ENCODE measurements at regions not wholly inside any gene's neighbourhood (a gene's known extent, or its start where the extent isn't known, plus 50 kb on each side); places are given as distances from the start of the nearest gene placed in this dataset.

DNA sequence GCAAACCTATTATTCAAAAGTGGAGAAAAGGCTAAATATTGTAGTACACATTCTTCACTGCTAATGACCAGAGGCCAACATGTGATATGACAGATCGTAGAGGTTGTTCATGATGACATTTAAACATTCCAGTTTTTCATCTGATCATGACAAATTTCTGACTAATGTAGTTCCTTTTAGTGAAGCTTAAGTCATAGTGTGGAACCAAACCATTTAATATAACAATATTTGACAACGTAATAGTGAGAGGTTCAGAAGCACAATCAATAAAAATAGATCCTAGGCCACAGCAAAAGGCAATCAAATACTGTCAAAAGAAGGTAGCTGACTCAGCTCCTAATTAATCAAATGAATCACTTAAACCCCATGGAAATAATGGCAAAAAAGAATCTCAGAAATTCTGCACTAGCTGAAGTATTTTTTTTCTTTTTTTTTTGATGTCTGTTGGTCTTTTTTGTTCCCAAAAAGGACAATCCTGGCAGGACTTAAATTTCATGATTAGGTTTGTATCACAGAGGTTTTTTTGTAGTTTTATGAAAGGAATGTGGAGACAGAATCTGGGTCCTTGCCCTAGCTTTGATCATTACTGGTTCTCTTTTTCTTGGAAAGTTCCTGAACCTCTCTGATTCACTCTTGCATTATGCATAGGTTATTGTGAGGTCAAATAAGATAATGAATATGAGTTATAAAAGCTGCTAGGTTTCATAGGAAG lies 795.0 kb downstream of the DTWD2 start:
- Histone ChIP-seq H3K9me3 (replicated peaks; ENCODE audit: insufficient read depth, low read length) (no peaks in the 10 kb centered on the region), H3K79me2 (ENCODE audit: low read length) (no peaks in the 10 kb centered on the region), H3K9ac (ENCODE audit: low read length) (no peak overlapping the region)

DNA sequence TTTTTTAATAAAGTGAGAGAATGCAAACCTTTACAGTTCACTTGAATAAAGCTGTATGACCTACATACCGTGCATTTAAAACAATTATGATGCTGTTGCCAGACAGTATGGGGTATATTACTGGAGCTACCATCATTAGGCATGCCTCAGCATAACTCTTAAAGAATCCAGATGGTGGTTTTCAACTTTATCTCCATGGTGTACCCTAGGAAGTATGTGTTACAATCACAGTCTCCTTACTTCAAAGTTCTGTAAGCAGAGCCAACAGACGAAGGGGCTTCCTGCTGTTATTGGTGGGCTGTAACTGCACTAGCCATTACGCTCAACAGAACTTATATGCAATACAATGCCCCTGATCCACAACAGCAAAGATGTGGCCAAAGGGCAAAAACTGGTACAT lies 803.3 kb downstream of the DTWD2 start:
- H3K4me1 ChIP-seq (ENCODE audit: low read length): no peaks in the 10 kb centered on the region
- H2AFZ ChIP-seq (ENCODE audit: low read length): no peak overlapping the region
- DNase-seq: no peak
- H3K9me2 ChIP-seq (replicated peaks; ENCODE audit: insufficient read depth, low read length): no peaks in the 10 kb centered on the region; the same call in 1 of the 2 replicates
- no peak overlapping the region for H3K27ac ChIP-seq (ENCODE audit: low read length)
- no peaks in the 10 kb centered on the region for H4K20me1 ChIP-seq (ENCODE audit: insufficient read depth, low read length)
- TF ChIP-seq EZH2phosphoT487 (IDR thresholded peaks at IDR 0.05; ENCODE audit: low read length): no peak
- TF ChIP-seq, protein P1, sequence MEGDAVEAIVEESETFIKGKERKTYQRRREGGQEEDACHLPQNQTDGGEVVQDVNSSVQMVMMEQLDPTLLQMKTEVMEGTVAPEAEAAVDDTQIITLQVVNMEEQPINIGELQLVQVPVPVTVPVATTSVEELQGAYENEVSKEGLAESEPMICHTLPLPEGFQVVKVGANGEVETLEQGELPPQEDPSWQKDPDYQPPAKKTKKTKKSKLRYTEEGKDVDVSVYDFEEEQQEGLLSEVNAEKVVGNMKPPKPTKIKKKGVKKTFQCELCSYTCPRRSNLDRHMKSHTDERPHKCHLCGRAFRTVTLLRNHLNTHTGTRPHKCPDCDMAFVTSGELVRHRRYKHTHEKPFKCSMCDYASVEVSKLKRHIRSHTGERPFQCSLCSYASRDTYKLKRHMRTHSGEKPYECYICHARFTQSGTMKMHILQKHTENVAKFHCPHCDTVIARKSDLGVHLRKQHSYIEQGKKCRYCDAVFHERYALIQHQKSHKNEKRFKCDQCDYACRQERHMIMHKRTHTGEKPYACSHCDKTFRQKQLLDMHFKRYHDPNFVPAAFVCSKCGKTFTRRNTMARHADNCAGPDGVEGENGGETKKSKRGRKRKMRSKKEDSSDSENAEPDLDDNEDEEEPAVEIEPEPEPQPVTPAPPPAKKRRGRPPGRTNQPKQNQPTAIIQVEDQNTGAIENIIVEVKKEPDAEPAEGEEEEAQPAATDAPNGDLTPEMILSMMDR (IDR thresholded peaks at IDR 0.05; ENCODE audit: low read length): no peak
- no peak for TF ChIP-seq EZH2 (optimal IDR thresholded peaks at IDR 0.05; ENCODE audit: low read depth, low read length)
- H3F3A ChIP-seq (ENCODE audit: insufficient read depth, low read length): no peaks in the 10 kb centered on the region
- no peaks in the 10 kb centered on the region for H3K9me3 ChIP-seq (replicated peaks; ENCODE audit: insufficient read depth, low read length)
- H3K36me3 ChIP-seq (replicated peaks; ENCODE audit: insufficient read depth, low read length): no peaks in the 10 kb centered on the region
- no peak overlapping the region for H3K4me2 ChIP-seq (ENCODE audit: low read depth, low read length)
- H3K9ac ChIP-seq (ENCODE audit: low read length): no peak overlapping the region
- H3K79me2 ChIP-seq (ENCODE audit: low read length): no peaks in the 10 kb centered on the region
- no peak overlapping the region for H3K4me3 ChIP-seq (ENCODE audit: low read length)
- H3K27me3 ChIP-seq (replicated peaks; ENCODE audit: insufficient read depth, low read length): no peaks in the 10 kb centered on the region

More for the DNA sequence above, 795.0 kb downstream of the DTWD2 start:
- no peak for DNase-seq
- Histone ChIP-seq H2AFZ (ENCODE audit: low read length) (no peak overlapping the region), H3K27me3 (replicated peaks; ENCODE audit: insufficient read depth, low read length) (no peaks in the 10 kb centered on the region), H4K20me1 (ENCODE audit: insufficient read depth, low read length) (no peaks in the 10 kb centered on the region), H3K4me3 (ENCODE audit: low read length) (no peak overlapping the region), H3K4me1 (ENCODE audit: low read length) (no peaks in the 10 kb centered on the region), H3K4me2 (ENCODE audit: low read depth, low read length) (no peak overlapping the region), H3F3A (ENCODE audit: insufficient read depth, low read length) (no peaks in the 10 kb centered on the region; the same call in 1 of the 2 replicates), H3K27ac (ENCODE audit: low read length) (no peak overlapping the region), H3K36me3 (replicated peaks; ENCODE audit: insufficient read depth, low read length) (no peaks in the 10 kb centered on the region), H3K9me2 (replicated peaks; ENCODE audit: insufficient read depth, low read length) (no peaks in the 10 kb centered on the region)
- no peak for TF ChIP-seq EZH2phosphoT487 (IDR thresholded peaks at IDR 0.05; ENCODE audit: low read length)
- TF ChIP-seq, protein P1 (IDR thresholded peaks at IDR 0.05; ENCODE audit: low read length): no peak
- TF ChIP-seq EZH2 (optimal IDR thresholded peaks at IDR 0.05; ENCODE audit: low read depth, low read length): no peak

DNA sequence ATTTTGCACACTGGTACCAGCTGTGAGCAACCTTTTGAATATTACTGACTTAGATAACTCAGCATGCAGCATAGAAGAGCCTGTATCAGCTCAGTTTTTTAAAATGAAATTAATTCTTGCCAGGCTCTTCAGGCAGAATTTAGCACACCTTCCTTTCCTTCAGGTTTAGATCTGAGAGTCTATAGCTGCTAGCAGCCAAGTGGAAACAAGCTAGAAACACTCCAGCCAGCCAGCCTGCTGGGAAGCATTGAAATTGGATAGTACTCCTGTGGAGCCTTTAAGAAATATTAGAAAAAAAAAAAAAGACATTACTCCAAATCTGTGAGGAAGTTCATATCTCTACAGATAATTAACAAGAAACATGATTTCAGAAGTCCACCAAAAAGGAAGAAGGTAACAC lies 812.2 kb downstream of the DTWD2 start:
- H3K36me3 ChIP-seq (replicated peaks; ENCODE audit: insufficient read depth, low read length): no peaks in the 10 kb centered on the region

More for the DNA sequence above, 812.2 kb downstream of the DTWD2 start:
- H3K79me2 ChIP-seq (ENCODE audit: low read length): no peaks in the 10 kb centered on the region
- H3F3A ChIP-seq (ENCODE audit: insufficient read depth, low read length): no peaks in the 10 kb centered on the region
- no peak overlapping the region for H3K4me2 ChIP-seq (ENCODE audit: low read depth, low read length)
- H2AFZ ChIP-seq (ENCODE audit: low read length): no peak overlapping the region
- H3K4me3 ChIP-seq (ENCODE audit: low read length): no peak overlapping the region
- no peak for DNase-seq
- no peaks in the 10 kb centered on the region; the same call in 1 of the 2 replicates for H3K9me2 ChIP-seq (replicated peaks; ENCODE audit: insufficient read depth, low read length)
- no peaks in the 10 kb centered on the region for H3K9me3 ChIP-seq (replicated peaks; ENCODE audit: insufficient read depth, low read length)
- H3K27me3 ChIP-seq (replicated peaks; ENCODE audit: insufficient read depth, low read length): no peaks in the 10 kb centered on the region
- H3K9ac ChIP-seq (ENCODE audit: low read length): no peak overlapping the region
- no peaks in the 10 kb centered on the region for H4K20me1 ChIP-seq (ENCODE audit: insufficient read depth, low read length)
- TF ChIP-seq EZH2phosphoT487 (IDR thresholded peaks at IDR 0.05; ENCODE audit: low read length) (no peak), EZH2 (optimal IDR thresholded peaks at IDR 0.05; ENCODE audit: low read depth, low read length) (no peak)
- TF ChIP-seq, protein P1 (IDR thresholded peaks at IDR 0.05; ENCODE audit: low read length): no peak
- no peak overlapping the region for H3K27ac ChIP-seq (ENCODE audit: low read length)
- no peaks in the 10 kb centered on the region for H3K4me1 ChIP-seq (ENCODE audit: low read length)
